ENCODE measurements at regions not wholly inside any gene's neighbourhood (a gene's known extent, or its start where the extent isn't known, plus 50 kb on each side); places are given as distances from the start of the nearest gene placed in this dataset.

- TF ChIP-seq CTCF (IDR thresholded peaks at IDR 0.05) (no peak), POLR2A (IDR thresholded peaks at IDR 0.05) (no peak)
These were observed 504.6 kb upstream of the KLHL1 start for GRCh38 chr13:70612881-70613280.
